22Rv1 (cell line): ENCODE measurements at regions not wholly inside any gene's neighbourhood (a gene's known extent, or its start where the extent isn't known, plus 50 kb on each side); places are given as distances from the start of the nearest gene placed in this dataset.

Experiments
- ZFX ChIP-seq: fragments of 450-650 bp; IDR thresholded peaks from 2 replicates; pipeline ENCODE4 v1.6.1; 2017; ENCODE audit warnings: antibody characterized with exemption, borderline replicate concordance
- TF ChIP-seq, protein P1 (sequence below): fragments of 450-650 bp; IDR thresholded peaks from 2 replicates; pipeline ENCODE4 v1.5.1; 2017; ENCODE audit warnings: mild to moderate bottlenecking

DNA sequence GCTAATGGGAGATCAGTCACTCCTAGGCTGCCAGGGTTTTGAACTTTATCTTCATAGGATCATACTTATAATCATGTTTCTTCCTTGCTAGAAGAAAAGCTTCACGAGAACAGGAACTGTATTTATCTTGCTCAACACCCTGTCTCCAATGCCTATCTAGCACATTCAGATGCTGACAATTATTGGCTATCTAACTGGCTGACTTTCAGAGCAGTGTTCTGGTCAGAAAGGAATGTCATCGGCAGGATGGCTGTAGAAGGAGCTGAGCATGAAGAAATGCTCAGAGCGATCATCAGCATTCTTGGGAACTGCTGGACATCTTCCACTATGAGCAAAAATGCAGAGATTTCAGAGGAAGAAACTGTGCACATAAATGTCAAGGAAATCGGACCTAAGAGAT, 628.0 kb upstream of the NRSN1 start:
- TF ChIP-seq, protein P1, sequence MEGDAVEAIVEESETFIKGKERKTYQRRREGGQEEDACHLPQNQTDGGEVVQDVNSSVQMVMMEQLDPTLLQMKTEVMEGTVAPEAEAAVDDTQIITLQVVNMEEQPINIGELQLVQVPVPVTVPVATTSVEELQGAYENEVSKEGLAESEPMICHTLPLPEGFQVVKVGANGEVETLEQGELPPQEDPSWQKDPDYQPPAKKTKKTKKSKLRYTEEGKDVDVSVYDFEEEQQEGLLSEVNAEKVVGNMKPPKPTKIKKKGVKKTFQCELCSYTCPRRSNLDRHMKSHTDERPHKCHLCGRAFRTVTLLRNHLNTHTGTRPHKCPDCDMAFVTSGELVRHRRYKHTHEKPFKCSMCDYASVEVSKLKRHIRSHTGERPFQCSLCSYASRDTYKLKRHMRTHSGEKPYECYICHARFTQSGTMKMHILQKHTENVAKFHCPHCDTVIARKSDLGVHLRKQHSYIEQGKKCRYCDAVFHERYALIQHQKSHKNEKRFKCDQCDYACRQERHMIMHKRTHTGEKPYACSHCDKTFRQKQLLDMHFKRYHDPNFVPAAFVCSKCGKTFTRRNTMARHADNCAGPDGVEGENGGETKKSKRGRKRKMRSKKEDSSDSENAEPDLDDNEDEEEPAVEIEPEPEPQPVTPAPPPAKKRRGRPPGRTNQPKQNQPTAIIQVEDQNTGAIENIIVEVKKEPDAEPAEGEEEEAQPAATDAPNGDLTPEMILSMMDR, result no peak
- TF ChIP-seq ZFX, result no peak
